GM21825 (cell line): ENCODE measurements at regions not wholly inside any gene's neighbourhood (a gene's known extent, or its start where the extent isn't known, plus 50 kb on each side); places are given as distances from the start of the nearest gene placed in this dataset.

Source experiments
- ATAC-seq: cut with Tn5 transposase; IDR thresholded peaks from one replicate; pipeline ENCODE4 v1.9.1; 2021; ENCODE audit warnings: mild to moderate bottlenecking, moderate library complexity; ENCODE audit not compliant: unreplicated experiment

DNA sequence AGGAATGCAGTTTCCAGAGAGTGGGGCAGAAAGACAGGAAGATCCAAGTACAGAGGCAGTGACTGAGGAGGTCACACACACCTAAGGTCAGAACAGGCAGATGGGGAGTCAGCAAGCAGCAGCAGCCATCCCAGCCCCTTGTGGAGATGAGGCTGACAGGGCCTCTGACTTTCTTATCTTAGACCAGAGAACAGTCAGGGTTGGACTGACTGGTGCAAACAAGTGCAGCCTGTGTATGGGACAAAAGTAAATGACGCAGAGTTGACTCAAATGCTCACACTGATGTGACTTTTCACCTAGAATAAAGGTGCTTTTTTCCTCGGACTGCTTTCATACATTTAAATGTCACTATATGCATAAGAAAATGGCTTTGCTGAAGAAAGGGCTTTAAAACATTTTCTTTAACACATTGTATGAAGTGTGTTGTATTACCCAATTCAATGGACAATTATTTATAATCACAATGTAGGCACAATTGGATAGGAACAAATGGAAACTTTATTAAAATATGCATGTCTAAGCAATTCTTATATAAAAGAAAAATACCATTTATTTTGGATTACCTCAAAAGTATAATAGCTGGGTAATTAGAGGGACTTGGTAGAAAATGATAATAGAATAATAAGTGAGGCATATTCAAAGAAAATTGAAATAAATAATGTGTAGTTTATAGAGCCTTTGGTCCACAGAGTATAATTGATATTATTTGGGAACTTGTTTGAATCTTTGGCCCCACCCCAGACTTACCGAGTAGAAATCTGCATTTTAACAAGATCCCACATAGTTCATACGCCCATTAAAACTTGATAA lies 1321.5 kb upstream of the CELF4 start:
- no peak for ATAC-seq

- ATAC-seq, result no peak
Measured at GRCh38 chr18:38886235-38886634, 1320.6 kb upstream of the CELF4 start.

- ATAC-seq, result no peak
Measured at GRCh38 chr18:38884050-38884449, 1318.5 kb upstream of the CELF4 start.

GRCh38 chr18:38883111-38883510 lies 1317.5 kb upstream of the CELF4 start:
- ATAC-seq, result no peak

- ATAC-seq, result no peak
Measured at GRCh38 chr18:38879871-38880270, 1314.3 kb upstream of the CELF4 start.

- no peak for ATAC-seq
Measured at GRCh38 chr18:38872342-38872741, 1306.7 kb upstream of the CELF4 start.

GRCh38 chr18:38868757-38869156 lies 1303.2 kb upstream of the CELF4 start:
- no peak for ATAC-seq

DNA sequence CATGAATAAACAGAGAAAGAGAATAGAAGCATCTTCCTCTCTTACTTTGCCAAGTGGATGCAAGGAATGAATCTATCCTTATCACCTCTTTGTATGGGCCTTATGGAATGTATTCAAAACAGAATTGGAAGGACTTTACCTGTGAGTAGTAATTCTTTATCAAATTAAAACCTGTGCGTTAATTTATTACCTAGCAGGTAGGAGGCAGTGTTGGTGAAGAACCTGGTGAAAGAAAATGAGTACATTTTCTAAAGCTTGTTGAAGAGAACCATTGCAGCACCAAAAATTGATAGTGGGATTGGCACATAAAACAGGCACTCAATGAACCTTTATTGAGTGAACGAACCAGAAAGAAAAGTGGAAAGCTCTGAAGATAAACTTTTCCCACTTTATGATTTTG lies 1302.1 kb upstream of the CELF4 start:
- no peak for ATAC-seq

GRCh38 chr18:38851526-38851925 lies 1285.9 kb upstream of the CELF4 start:
- no peak for ATAC-seq

DNA sequence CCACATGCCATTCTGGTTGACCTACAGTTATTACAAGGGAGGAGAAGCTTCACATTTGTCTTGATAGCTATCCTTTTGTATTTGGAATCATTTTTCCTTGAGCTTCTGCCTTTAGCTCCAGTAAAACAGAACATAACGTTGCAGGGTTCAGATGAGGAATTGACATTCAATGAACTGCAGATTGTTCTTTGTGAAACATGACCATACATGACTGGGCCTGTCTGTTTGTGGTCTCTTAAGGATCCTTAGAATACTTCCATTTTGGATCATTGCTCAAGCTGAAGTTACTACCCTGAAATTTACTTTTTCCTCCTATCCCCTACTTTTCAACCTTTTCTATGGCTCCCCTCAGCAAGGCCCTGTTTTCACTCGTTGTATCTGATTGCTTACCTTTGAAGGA lies 1281.7 kb upstream of the CELF4 start:
- ATAC-seq, result no peak

- ATAC-seq, result no peak
Measured at GRCh38 chr18:38843291-38843690, 1277.7 kb upstream of the CELF4 start.

DNA sequence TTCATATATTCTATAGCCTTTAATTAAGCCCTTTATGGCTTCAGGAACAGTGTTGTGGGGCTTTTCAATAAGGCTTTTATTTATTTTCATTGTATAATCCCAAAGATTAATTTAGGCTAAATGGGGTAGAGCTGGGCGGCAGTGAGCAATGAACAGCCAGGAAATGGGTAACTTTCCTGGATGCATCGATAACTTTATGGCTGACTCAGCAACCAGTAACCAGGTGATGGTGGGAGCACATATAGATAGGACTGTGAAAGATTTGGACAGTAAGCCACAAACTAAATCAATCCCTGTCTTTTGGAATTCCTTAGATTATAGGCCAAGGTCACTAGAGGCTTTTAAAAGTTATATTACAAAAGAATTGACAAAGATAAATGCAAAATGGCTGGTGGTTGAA lies 1260.6 kb upstream of the CELF4 start:
- ATAC-seq, result no peak

- no peak for ATAC-seq
Measured at GRCh38 chr18:38811209-38811608, 1245.6 kb upstream of the CELF4 start.

GRCh38 chr18:38810789-38811188 lies 1245.2 kb upstream of the CELF4 start:
- ATAC-seq, result no peak

DNA sequence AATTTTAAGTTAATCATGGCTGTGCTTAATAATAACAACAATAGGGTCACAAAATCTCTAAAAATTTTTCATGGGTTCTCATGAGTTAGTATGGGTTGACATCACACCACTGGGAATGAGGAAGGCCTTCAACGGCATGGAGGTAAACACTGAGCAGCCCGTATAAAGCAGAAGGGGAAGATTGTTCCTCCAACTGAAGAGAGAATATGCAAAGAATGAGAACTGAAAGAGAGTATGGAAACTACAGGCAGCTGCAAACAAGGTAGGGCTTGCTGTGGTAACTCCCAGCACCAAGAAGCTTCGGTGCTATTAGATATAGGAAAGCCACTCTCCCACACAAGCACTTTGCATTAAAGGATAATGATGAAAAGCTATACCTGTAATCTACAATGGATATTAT lies 1242.3 kb upstream of the CELF4 start:
- ATAC-seq, result no peak

GRCh38 chr18:38805256-38805655 lies 1239.7 kb upstream of the CELF4 start:
- no peak for ATAC-seq

DNA sequence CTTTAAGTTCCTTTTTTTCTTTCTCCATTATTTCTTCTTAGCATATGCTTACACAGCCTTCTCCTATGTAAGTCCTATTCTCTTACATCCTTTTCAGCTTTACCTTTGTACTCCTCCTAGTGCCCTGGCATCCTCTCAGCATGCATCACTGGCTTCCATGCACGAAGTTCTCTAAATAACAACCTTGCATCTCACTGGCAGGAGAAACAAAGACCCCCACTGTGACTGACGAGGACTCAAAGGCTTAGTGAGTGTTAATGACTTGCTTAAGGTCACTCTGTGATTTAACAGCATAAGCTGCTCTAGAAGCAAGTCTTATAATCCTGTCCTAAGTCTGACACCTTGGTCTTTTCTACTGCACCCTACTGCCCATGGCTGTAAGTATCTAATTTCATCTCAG lies 1236.0 kb upstream of the CELF4 start:
- ATAC-seq, result no peak

- no peak for ATAC-seq
Measured at GRCh38 chr18:38796762-38797161, 1231.2 kb upstream of the CELF4 start.

DNA sequence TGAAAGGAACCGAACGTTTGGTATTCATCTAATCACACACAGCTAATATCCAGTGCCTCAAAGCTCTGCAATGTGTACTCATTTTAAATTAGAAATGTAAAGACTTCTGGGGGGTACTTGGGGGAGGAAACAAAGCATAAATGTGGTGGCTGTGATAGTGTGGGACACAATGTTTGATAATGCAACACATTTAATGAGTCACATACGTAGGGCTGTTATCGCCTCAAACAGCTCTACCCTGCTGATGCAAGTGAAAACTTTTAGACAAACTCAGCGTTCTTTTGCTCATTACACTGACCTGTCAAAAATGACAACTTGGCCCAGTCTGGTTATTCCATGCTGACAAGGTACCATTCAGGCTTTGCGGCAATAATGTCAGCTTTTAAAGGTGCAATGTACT lies 1227.1 kb upstream of the CELF4 start:
- no peak for ATAC-seq

DNA sequence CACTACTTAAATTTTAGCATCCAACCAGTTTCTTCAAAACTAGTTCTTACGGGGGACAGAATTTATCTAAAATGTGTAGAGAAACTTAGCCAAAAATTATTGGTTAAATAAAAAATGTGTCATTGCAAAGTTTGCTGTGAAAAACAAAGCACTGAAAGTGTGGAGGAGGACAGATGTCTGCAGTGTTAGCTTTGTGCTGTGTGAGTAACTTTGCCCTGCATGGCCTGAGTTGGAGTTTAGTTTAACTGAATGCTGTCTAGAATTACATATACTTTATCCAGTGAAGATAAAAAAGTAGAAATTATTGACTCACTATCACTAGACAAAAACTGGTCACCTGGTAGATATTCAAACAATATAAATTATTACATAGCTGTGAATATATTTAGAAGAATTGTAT lies 1225.2 kb upstream of the CELF4 start:
- ATAC-seq, result no peak

DNA sequence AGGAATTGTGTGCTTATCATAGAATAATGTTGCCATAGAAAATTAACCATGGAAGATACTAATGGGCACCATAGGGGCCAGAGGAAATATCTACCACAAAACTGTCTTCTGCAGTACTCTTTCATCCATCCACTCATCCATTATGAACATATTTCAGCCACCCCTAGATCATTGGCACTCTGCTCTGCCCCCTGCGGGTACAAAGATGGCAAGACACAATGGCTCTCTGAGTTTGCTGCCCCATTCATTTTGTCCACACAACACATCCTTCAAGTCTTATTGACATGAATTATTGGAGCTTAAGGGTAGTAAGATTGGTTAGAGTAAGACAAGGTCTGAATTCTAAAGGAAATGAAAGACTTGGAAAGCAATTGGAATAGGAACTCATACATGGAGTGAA lies 1224.7 kb upstream of the CELF4 start:
- ATAC-seq, result no peak

- ATAC-seq, result no peak
Measured at GRCh38 chr18:38789141-38789540, 1223.5 kb upstream of the CELF4 start.

DNA sequence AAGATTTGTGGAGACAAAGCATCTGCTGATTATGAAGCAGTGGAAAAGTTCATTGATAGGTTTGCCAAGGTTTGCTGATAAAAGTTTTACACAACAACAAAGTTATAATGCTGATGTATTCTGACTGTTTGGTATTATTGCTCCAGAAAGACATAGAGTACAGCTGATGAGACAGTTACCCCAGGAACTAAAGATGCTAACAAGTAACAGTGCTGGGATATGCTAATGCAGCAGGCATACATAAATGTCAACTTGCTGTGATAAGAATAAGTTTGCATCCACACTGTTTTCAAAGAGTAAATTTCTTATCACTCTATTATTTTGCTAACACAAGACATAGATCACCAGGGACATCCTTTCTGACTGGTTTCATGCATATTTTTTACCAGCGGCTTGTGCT lies 1221.3 kb upstream of the CELF4 start:
- ATAC-seq, result no peak
